ENCODE measurements at regions not wholly inside any gene's neighbourhood (a gene's known extent, or its start where the extent isn't known, plus 50 kb on each side); places are given as distances from the start of the nearest gene placed in this dataset.
"Not testable (repeated sequence)": the region's sequence is repeated elsewhere in the genome, so short reads cannot be mapped to it uniquely, and the experiment has no call there.

- not testable (repeated sequence) for DNase-seq (ENCODE audit: low read depth)
Observed at GRCh38 chr2:132068407-132068806, 93.3 kb downstream of the ANKRD30BL start.

- DNase-seq (ENCODE audit: low read depth) = not testable (repeated sequence)
Observed at GRCh38 chr2:132065391-132065790, 96.4 kb downstream of the ANKRD30BL start.

GRCh38 chr2:132039609-132040236 lies 122.0 kb downstream of the ANKRD30BL start:
- not testable (repeated sequence) for DNase-seq (ENCODE audit: low read depth)

GRCh38 chr2:132038883-132039235 lies 122.9 kb downstream of the ANKRD30BL start:
- DNase-seq (ENCODE audit: low read depth) = not testable (repeated sequence)

- DNase-seq (ENCODE audit: low read depth) = peak; percentile 13
Observed at GRCh38 chr2:132038179-132038882, 123.4 kb downstream of the ANKRD30BL start.

GRCh38 chr2:132037527-132038178 lies 124.1 kb downstream of the ANKRD30BL start:
- DNase-seq (ENCODE audit: low read depth) = peak; percentile 73

- no peak for DNase-seq (ENCODE audit: low read depth)
Observed at GRCh38 chr2:132034646-132035045, 127.1 kb downstream of the ANKRD30BL start.

GRCh38 chr2:132033949-132034348 lies 127.8 kb downstream of the ANKRD30BL start:
- no peak for DNase-seq (ENCODE audit: low read depth)

- DNase-seq (ENCODE audit: low read depth) = no peak
Observed at GRCh38 chr2:132033365-132033764, 128.4 kb downstream of the ANKRD30BL start.

- DNase-seq (ENCODE audit: low read depth) = not testable (repeated sequence)
Observed at GRCh38 chr2:132012046-132012445, 149.7 kb downstream of the ANKRD30BL start.

- DNase-seq (ENCODE audit: low read depth) = peak; percentile 56
Observed at GRCh38 chr2:132009874-132010521, 151.8 kb downstream of the ANKRD30BL start.

GRCh38 chr2:132009177-132009873 lies 152.4 kb downstream of the ANKRD30BL start:
- DNase-seq (ENCODE audit: low read depth) = no peak

GRCh38 chr2:131990751-131991150 lies 171.0 kb downstream of the ANKRD30BL start:
- not testable (repeated sequence) for DNase-seq (ENCODE audit: low read depth)

GRCh38 chr2:131966671-131967070 lies 195.1 kb downstream of the ANKRD30BL start:
- not testable (repeated sequence) for DNase-seq (ENCODE audit: low read depth)

- no peak for DNase-seq (ENCODE audit: low read depth)
Observed at GRCh38 chr2:131966256-131966655, 195.5 kb downstream of the ANKRD30BL start.

GRCh38 chr2:131958019-131958609 lies 203.6 kb downstream of the ANKRD30BL start:
- peak; percentile 4 for DNase-seq (ENCODE audit: low read depth)

- not testable (repeated sequence) for DNase-seq (ENCODE audit: low read depth)
Observed at GRCh38 chr2:131948641-131949040, 213.1 kb downstream of the ANKRD30BL start.

- peak; percentile 23 for DNase-seq (ENCODE audit: low read depth)
Observed at GRCh38 chr2:131923287-131923686, 238.5 kb downstream of the ANKRD30BL start.

GRCh38 chr2:131922854-131923253 lies 238.9 kb downstream of the ANKRD30BL start:
- DNase-seq (ENCODE audit: low read depth) = peak; percentile 37
